ENCODE measurements at regions not wholly inside any gene's neighbourhood (a gene's known extent, or its start where the extent isn't known, plus 50 kb on each side); places are given as distances from the start of the nearest gene placed in this dataset.

GRCh38 chr3:124283652-124284023 is 291.7 kb upstream of the ROPN1 start:
- no peak for DNase-seq

- DNase-seq = no peak
These were observed 297.1 kb upstream of the ROPN1 start for GRCh38 chr3:124288996-124289395.

- DNase-seq = no peak
These were observed 299.1 kb upstream of the ROPN1 start for GRCh38 chr3:124291008-124291407.

DNA sequence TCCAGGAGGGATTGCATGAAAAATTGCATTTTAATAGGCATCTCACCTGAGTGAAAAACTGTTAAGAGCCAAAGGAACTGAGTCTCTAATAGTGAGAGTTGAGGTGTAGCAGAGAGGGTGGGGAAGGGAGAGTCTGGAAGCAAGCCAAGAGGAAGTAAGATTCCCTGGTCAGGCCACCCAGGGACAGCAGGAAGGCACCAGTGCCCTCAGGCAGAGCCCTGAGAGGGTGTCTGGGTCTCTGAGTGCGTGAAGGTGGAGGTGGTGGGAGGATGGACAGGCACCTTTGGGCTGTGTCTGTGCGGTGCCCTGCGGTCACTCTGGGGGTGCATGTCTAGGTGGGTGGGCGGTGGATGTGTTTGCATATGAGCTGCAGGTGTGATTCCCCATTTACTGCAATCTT is 300.4 kb upstream of the ROPN1 start:
- no peak for DNase-seq

GRCh38 chr3:124293584-124293983 is 301.7 kb upstream of the ROPN1 start:
- DNase-seq = no peak

DNA sequence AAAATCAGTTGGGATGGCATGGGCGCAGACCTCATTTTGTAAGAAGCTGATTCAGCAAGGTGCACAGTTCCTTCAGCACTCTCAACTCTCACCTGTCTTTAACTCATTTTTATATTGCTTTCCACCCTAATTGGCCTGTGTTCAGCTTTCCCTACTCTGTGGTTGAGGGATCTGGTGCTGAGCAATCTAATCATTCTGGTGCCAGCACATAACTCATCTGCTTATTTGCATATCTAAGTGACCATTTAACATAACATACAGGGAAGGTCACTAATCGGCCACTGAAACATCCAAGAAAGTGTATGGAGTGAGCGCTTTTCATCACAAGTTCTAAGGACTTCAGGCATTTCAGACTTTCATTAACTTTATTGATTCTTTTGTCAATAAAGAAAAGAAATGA is 303.4 kb upstream of the ROPN1 start:
- DNase-seq = no peak

- DNase-seq = no peak
These were observed 304.5 kb upstream of the ROPN1 start for GRCh38 chr3:124296406-124296805.

- DNase-seq = no peak
These were observed 305.4 kb upstream of the ROPN1 start for GRCh38 chr3:124297062-124297980.

- no peak for DNase-seq
These were observed 306.4 kb upstream of the ROPN1 start for GRCh38 chr3:124298301-124298700.

DNA sequence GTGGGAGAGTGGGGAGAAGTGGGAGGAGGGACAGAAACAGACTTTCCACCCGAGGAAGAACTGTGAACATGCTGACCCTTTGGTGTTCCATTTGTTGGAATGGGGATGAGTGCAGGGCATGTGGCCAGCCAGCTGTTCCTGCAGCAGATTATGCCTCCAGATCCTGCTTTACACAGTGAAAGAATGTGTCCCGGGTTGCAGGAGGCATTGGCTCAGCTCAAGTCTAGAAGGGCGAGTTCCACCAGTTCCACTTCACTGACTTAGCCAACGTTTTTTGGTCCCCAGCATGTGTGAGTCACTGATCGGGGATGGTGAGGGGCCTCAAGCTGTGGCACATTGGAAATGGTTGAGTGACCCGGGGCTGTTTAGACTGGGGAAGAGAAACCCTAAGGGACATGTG is 307.0 kb upstream of the ROPN1 start:
- no peak for DNase-seq

GRCh38 chr3:124299831-124300230 is 307.9 kb upstream of the ROPN1 start:
- DNase-seq = no peak

- no peak for DNase-seq
These were observed 308.5 kb upstream of the ROPN1 start for GRCh38 chr3:124300416-124300815.

GRCh38 chr3:124303305-124303910 is 311.5 kb upstream of the ROPN1 start:
- DNase-seq = no peak

- no peak for DNase-seq
These were observed 314.7 kb upstream of the ROPN1 start for GRCh38 chr3:124306665-124307064.

GRCh38 chr3:124313621-124314020 is 321.7 kb upstream of the ROPN1 start:
- no peak for DNase-seq

GRCh38 chr3:124315215-124316033 is 323.5 kb upstream of the ROPN1 start:
- DNase-seq = no peak

- DNase-seq = no peak
These were observed 324.0 kb upstream of the ROPN1 start for GRCh38 chr3:124316034-124316287.

GRCh38 chr3:124318014-124318413 is 326.1 kb upstream of the ROPN1 start:
- no peak for DNase-seq

DNA sequence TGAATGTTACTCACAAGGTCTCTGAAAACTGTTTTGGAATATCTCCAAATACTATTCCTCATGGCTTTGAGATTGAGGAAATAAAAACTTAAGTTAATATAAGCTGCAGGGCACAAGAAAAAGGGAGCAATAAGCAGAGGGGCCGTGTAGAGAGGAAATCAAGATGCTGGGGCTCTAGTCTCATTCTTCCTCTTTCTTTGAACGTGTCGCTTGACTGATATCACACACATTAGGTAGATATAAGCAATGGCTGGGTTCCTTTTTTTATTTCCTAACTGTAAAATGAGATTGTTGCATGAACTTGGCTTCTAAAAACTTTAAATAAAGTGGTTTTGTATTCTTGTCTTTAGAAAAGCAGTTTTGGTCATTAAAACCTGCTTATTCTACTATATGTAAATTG is 326.7 kb upstream of the ROPN1 start:
- no peak for DNase-seq

GRCh38 chr3:124320976-124321375 is 329.1 kb upstream of the ROPN1 start:
- no peak for DNase-seq

GRCh38 chr3:124322309-124322880 is 330.5 kb upstream of the ROPN1 start:
- no peak for DNase-seq

DNA sequence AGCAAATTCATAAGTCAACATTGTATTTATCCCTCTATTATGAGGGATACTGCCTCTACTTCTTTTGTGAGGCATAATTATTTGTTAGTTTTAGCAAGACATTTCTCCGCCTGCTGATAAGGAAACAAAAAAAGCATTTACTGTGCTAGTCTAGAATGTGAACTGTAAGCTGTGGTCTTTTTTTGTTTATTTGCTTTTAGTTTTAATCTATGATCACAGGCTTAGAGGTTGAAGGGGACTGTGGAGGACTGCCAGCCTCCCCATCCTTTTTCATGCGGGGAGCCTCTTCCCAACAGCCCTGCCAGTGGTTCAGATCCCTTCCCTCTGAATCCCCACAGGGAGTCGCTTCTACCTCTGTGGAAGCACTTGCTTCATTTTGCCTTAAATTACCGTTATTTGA is 331.0 kb upstream of the ROPN1 start:
- no peak for DNase-seq

- DNase-seq = no peak
These were observed 333.3 kb upstream of the ROPN1 start for GRCh38 chr3:124325248-124325647.

- no peak for DNase-seq
These were observed 337.8 kb upstream of the ROPN1 start for GRCh38 chr3:124329723-124330122.
